Mammary epithelial cell (primary cell): ENCODE measurements at regions not wholly inside any gene's neighbourhood (a gene's known extent, or its start where the extent isn't known, plus 50 kb on each side); places are given as distances from the start of the nearest gene placed in this dataset.

Experiments
- CTCF ChIP-seq, 2 donors: IDR thresholded peaks in 1 of 2; conservative IDR thresholded peaks in 1 of 2; 2 replicates each; pipeline ENCODE4 v1.5.1; 2011 to 2012; ENCODE audit warnings: inconsistent platforms in 2 of 2, low read length in 2 of 2, mild to moderate bottlenecking in 2 of 2, control low read depth in 1 of 2, low read depth in 1 of 2; ENCODE audit not compliant: insufficient read depth in 1 of 2; ENCODE audit errors: extremely low read depth in 1 of 2
- EZH2 ChIP-seq: IDR thresholded peaks from 2 replicates; pipeline ENCODE4 v1.6.1; 2012; ENCODE audit warnings: low read length, inconsistent platforms, borderline replicate concordance

- TF ChIP-seq CTCF (conservative IDR thresholded peaks at IDR 0.05 in 1 of 2, IDR thresholded peaks at IDR 0.05 in 1 of 2; ENCODE audit: extremely low read depth in 1 of 2, insufficient read depth in 1 of 2, low read depth in 1 of 2, low read length in 2 of 2) = no peak
- TF ChIP-seq EZH2 = no peak
Observed at GRCh38 chr1:229031481-229032341, 239.2 kb upstream of the RAB4A start.
